Mucosa of descending colon (tissue), 3 donors: ENCODE measurements at regions not wholly inside any gene's neighbourhood (a gene's known extent, or its start where the extent isn't known, plus 50 kb on each side); places are given as distances from the start of the nearest gene placed in this dataset.

Experiments
- ATAC-seq: fragments of 200-7000 bp; cut with Tn5 transposase; one replicate; pipeline ENCODE4 v1.9.1; 2020; ENCODE audit warnings: mild to moderate bottlenecking, moderate library complexity
- DNase-seq, 3 donors: peaks; one replicate each; pipeline ENCODE4 v3.0.0-alpha.2; 2020
- H3K36me3 ChIP-seq: fragments of 200-600 bp; one replicate; pipeline ENCODE4 v1.8.0; 2021; ENCODE audit warnings: low read depth, mild to moderate bottlenecking
- H3K4me1 ChIP-seq: fragments of 200-600 bp; one replicate; pipeline ENCODE4 v1.8.0; 2021; ENCODE audit warnings: low read depth, mild to moderate bottlenecking
- H3K4me3 ChIP-seq: fragments of 200-600 bp; one replicate; pipeline ENCODE4 v1.8.0; 2021; ENCODE audit warnings: mild to moderate bottlenecking
- H3K9me3 ChIP-seq: fragments of 200-600 bp; one replicate; pipeline ENCODE4 v1.8.0; 2021; ENCODE audit warnings: mild to moderate bottlenecking
- CTCF ChIP-seq: fragments of 200-600 bp; IDR thresholded peaks from one replicate; pipeline ENCODE4 v1.8.0; 2022; ENCODE audit warnings: antibody characterized with exemption, mild to moderate bottlenecking
- intact Hi-C, 2 donors: fragments of 100-400 bp; cut with DNase I in 1 of 2; cut with micrococcal nuclease in 1 of 2; formaldehyde crosslinking; loops; one replicate each; pipeline versions ENCODE4 v1.11.0 to v1.11.1; 2022; cut with DNase I, micrococcal nuclease
- donor health status: DM: no; HTN: no; CAD: no; lungs with moderate emphysema.
- donor health status: DM: no; HTN: no; CAD: no.
- donor health status: DM: no; HTN: yes; CAD: no.

GRCh38 chr4:178306565-178306964, 864.3 kb upstream of the AGA start:
- no peaks in the 10 kb centered on the region for H3K4me1 ChIP-seq
- intact Hi-C loops: no loop called here
- DNase-seq: no peak

GRCh38 chr4:178309890-178310289, 867.7 kb upstream of the AGA start:
- DNase-seq (no peak), ATAC-seq (no peak)
- Histone ChIP-seq H3K4me3 (no peak overlapping the region), H3K36me3 (no peaks in the 10 kb centered on the region), H3K9me3 (no peaks in the 10 kb centered on the region), H3K4me1 (no peaks in the 10 kb centered on the region)
- no peak for TF ChIP-seq CTCF
- intact Hi-C loops: no loop called here

More at GRCh38 chr4:178306565-178306964, 864.3 kb upstream of the AGA start:
- no peak for TF ChIP-seq CTCF
- Histone ChIP-seq H3K9me3 (no peaks in the 10 kb centered on the region), H3K4me3 (no peak overlapping the region), H3K36me3 (no peaks in the 10 kb centered on the region)
- ATAC-seq: no peak

GRCh38 chr4:178311997-178312396, 869.8 kb upstream of the AGA start:
- Histone ChIP-seq H3K36me3 (no peaks in the 10 kb centered on the region), H3K4me3 (no peak overlapping the region), H3K9me3 (no peaks in the 10 kb centered on the region), H3K4me1 (no peaks in the 10 kb centered on the region)
- peak; percentile 91 for ATAC-seq
- intact Hi-C loops: no loop called here
- DNase-seq: no peak
- TF ChIP-seq CTCF: no peak

- ATAC-seq (no peak), DNase-seq (no peak)
- peaks cover 2% of the 10 kb centered on the region for H3K9me3 ChIP-seq
- no peak overlapping the region for H3K4me3 ChIP-seq
- no peaks in the 10 kb centered on the region for H3K36me3 ChIP-seq
- no peaks in the 10 kb centered on the region for H3K4me1 ChIP-seq
- no peak for TF ChIP-seq CTCF
- intact Hi-C loops: no loop called here
These were observed 872.0 kb upstream of the AGA start for GRCh38 chr4:178314287-178314686.

- Histone ChIP-seq H3K4me3 (no peak overlapping the region), H3K4me1 (no peaks in the 10 kb centered on the region), H3K36me3 (no peaks in the 10 kb centered on the region), H3K9me3 (peaks cover 14% of the 10 kb centered on the region)
- no peak for TF ChIP-seq CTCF
- DNase-seq (peak in 2 of 3 donors; percentile 16 to 62), ATAC-seq (peak; percentile 84)
- intact Hi-C loops: no loop called here
These were observed 874.0 kb upstream of the AGA start for GRCh38 chr4:178316211-178316610.

GRCh38 chr4:178320003-178320402, 877.8 kb upstream of the AGA start:
- peaks cover 14% of the 10 kb centered on the region for H3K9me3 ChIP-seq
- no peaks in the 10 kb centered on the region for H3K4me1 ChIP-seq
- ATAC-seq (no peak), DNase-seq (no peak)
- H3K36me3 ChIP-seq: no peaks in the 10 kb centered on the region
- no peak for TF ChIP-seq CTCF
- no peak overlapping the region for H3K4me3 ChIP-seq
- intact Hi-C loops: no loop called here
